ENCODE measurements at regions not wholly inside any gene's neighbourhood (a gene's known extent, or its start where the extent isn't known, plus 50 kb on each side); places are given as distances from the start of the nearest gene placed in this dataset.

- TF ChIP-seq CTCF (IDR thresholded peaks at IDR 0.05) (no peak), POLR2A (IDR thresholded peaks at IDR 0.05) (no peak)
Measured at GRCh38 chr2:21773168-21773567, 649.4 kb downstream of the TDRD15 start.

Data from heart left ventricle (tissue), 13 donors.